GM12878 (cell line): ENCODE measurements at regions not wholly inside any gene's neighbourhood (a gene's known extent, or its start where the extent isn't known, plus 50 kb on each side); places are given as distances from the start of the nearest gene placed in this dataset.

ENCODE experiments used
- ATAC-seq: fragments of 200-7000 bp; cut with Tn5 transposase; 3 replicates; pipeline ENCODE4 v1.9.1; 2020; ENCODE audit warnings: mild to moderate bottlenecking, moderate library complexity
- BruUV-seq: library from RNA; stranded (reverse); fragments of 400-500 nt; replicated peaks from 2 replicates; lab custom pipeline; 2021; lab: Mats Ljungman, UMichigan
- CTCF ChIA-PET: fragments of 300-600 bp; sonication (Branson Sonifier 250); formaldehyde crosslinking; extraction: SDS; loops from one replicate; lab custom pipeline; 2021; ENCODE audit warnings: inconsistent platforms; lab: Yijun Ruan, JAX
- POLR2A ChIA-PET: fragments of 350-600 bp; formaldehyde crosslinking; extraction: SDS; loops from one replicate; lab custom pipeline; 2021; ENCODE audit warnings: inconsistent platforms; lab: Charles Lee
- RAD21 ChIA-PET: fragments of 300-600 bp; sonication (Branson Sonifier 250); formaldehyde crosslinking; loops from one replicate; lab custom pipeline; 2023; ENCODE audit warnings: antibody characterized with exemption; ENCODE audit not compliant: unreplicated experiment; lab: Charles Lee
- SMC1A ChIA-PET: fragments of 300-600 bp; sonication (Branson Sonifier 250); formaldehyde crosslinking; loops from one replicate; lab custom pipeline; 2023; ENCODE audit not compliant: unreplicated experiment, uncharacterized antibody; lab: Charles Lee
- DNase-seq: peaks from one replicate; pipeline ENCODE4 v3.0.0-alpha.2; 2011; ENCODE audit warnings: low read depth, low spot score
- FAIRE-seq: peaks from 3 replicates; lab custom pipeline; 2011; peaks lifted over from hg19 to GRCh38; lab: Jason Lieb, UNC
- H2AFZ ChIP-seq: 2 replicates; pipeline ENCODE4 v1.6.0; 2011; ENCODE audit warnings: low read depth, low read length, control low read depth; ENCODE audit not compliant: control insufficient read depth
- H3K27ac ChIP-seq: 2 replicates; pipeline ENCODE4 v1.5.1; 2011; ENCODE audit warnings: control low read depth; ENCODE audit not compliant: control insufficient read depth, insufficient read depth
- H3K27me3 ChIP-seq, 2 experiments: replicated peaks in 1 of 2; 2 replicates each; pipeline versions ENCODE4 v1.6.0 to v1.6.1; 2011; ENCODE audit warnings: low read length in 1 of 2; ENCODE audit not compliant: control insufficient read depth in 2 of 2, insufficient read depth in 2 of 2
- H3K36me3 ChIP-seq, 2 experiments: 2 replicates each; pipeline ENCODE4 v1.5.1; 2011; ENCODE audit warnings: low read length in 1 of 2; ENCODE audit not compliant: control insufficient read depth in 2 of 2, insufficient read depth in 2 of 2
- H3K4me1 ChIP-seq: 2 replicates; pipeline ENCODE4 v1.6.1; 2011; ENCODE audit warnings: mild to moderate bottlenecking, low read length, moderate library complexity, mixed read lengths; ENCODE audit not compliant: control insufficient read depth, insufficient read depth
- H3K4me2 ChIP-seq: 2 replicates; pipeline ENCODE4 v1.6.0; 2011; ENCODE audit warnings: control low read depth; ENCODE audit not compliant: control insufficient read depth, insufficient read depth
- H3K4me3 ChIP-seq: fragments of 200-600 bp; sonication (generic); 2 replicates; pipeline ENCODE4 v1.5.1; 2016
- H3K79me2 ChIP-seq: 2 replicates; pipeline ENCODE4 v1.6.0; 2011; ENCODE audit warnings: low read length; ENCODE audit not compliant: control insufficient read depth, insufficient read depth
- H3K9ac ChIP-seq: 2 replicates; pipeline ENCODE4 v1.8.0; 2011; ENCODE audit warnings: low read length, control low read depth, mixed read lengths; ENCODE audit not compliant: control insufficient read depth, insufficient read depth
- H3K9me3 ChIP-seq: replicated peaks from 3 replicates; pipeline ENCODE4 v1.5.1; 2011; ENCODE audit warnings: mild to moderate bottlenecking, low read length; ENCODE audit not compliant: control insufficient read depth, insufficient read depth
- H4K20me1 ChIP-seq: 2 replicates; pipeline ENCODE4 v1.6.0; 2011; ENCODE audit not compliant: control insufficient read depth, insufficient read depth
- BMI1 ChIP-seq: fragments of 450-650 bp; IDR thresholded peaks from 2 replicates; pipeline ENCODE4 v1.6.1; 2016; ENCODE audit warnings: mild to moderate bottlenecking, moderate library complexity, borderline replicate concordance
- CBX3 ChIP-seq: fragments of 200-600 bp; sonication (generic); IDR thresholded peaks from 2 replicates; pipeline ENCODE4 v1.6.1; 2016; ENCODE audit warnings: low read depth, borderline replicate concordance
- FOXM1 ChIP-seq: IDR thresholded peaks from 2 replicates; pipeline ENCODE4 v1.6.1; 2012; ENCODE audit warnings: low read depth, mild to moderate bottlenecking, inconsistent platforms, low read length, moderate library complexity
- GABPA ChIP-seq: IDR thresholded peaks from 2 replicates; pipeline ENCODE4 v1.6.1; 2014; ENCODE audit warnings: antibody characterized with exemption, low read depth, mild to moderate bottlenecking, inconsistent platforms
- IRF4 ChIP-seq: IDR thresholded peaks from 2 replicates; pipeline ENCODE4 v1.6.1; 2011; ENCODE audit warnings: low read depth, low read length
- NFYB ChIP-seq: IDR thresholded peaks from 2 replicates; pipeline ENCODE4 v1.6.1; 2011; ENCODE audit warnings: low read depth, mild to moderate bottlenecking, low read length, improper control_type of control experiment, moderate library complexity; ENCODE audit not compliant: insufficient read depth
- SMAD5 ChIP-seq: IDR thresholded peaks from 2 replicates; pipeline ENCODE4 v1.6.1; 2016; ENCODE audit warnings: antibody characterized with exemption, low read depth
- SREBF2 ChIP-seq: IDR thresholded peaks from 2 replicates; pipeline ENCODE4 v1.6.1; 2012; ENCODE audit warnings: mild to moderate bottlenecking, low read length
- ZNF622 ChIP-seq: fragments of 450-650 bp; IDR thresholded peaks from 2 replicates; pipeline ENCODE4 v1.6.1; 2017; ENCODE audit warnings: mild to moderate bottlenecking, inconsistent platforms
- WGBS: methylation state at CpG from one replicate; pipeline ENCODE4 v1.1.6; 2016; ENCODE audit warnings: low lambda C conversion rate; ENCODE audit not compliant: insufficient replicate concordance, insufficient coverage; ENCODE audit errors: missing lambda C conversion rate; 5-methylcytosine and 5-hydroxymethylcytosine counted together
- in situ Hi-C: fragments of 300-500 bp; cut with MboI; formaldehyde crosslinking; loops from 9 replicates; pipeline ENCODE4 v1.14.3; 2018; ENCODE audit warnings: mixed read lengths
- intact Hi-C: fragments of 100-400 bp; cut with micrococcal nuclease; formaldehyde crosslinking; loops from one replicate; pipeline ENCODE4 v1.14.2; 2022; ENCODE audit not compliant: unreplicated experiment

DNA sequence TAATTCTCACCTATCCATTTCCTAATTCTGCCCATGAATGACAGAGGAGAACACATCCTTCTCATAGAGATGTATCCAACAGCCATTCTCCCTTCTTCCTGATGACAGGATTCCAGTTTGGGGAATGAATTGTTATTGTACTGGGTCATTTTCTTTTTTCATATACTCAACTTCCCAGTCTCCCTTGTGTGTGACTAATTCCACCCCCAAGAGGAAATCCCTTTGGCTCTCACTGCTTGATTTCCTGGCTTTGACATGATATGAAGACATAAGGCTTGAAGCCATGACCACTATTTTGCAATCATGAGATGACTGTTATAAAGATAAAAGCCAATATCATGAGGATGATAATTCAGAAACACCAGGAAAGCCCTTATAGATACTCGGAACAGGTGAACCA, 384.7 kb upstream of the ACVR2A start:
- H3K36me3 ChIP-seq, result no peaks in the 10 kb centered on the region
- no peaks in the 10 kb centered on the region for H3K9me3 ChIP-seq
- intact Hi-C loops, result no loop called here
- no peak overlapping the region for H2AFZ ChIP-seq
- no peaks in the 10 kb centered on the region for H4K20me1 ChIP-seq
- FAIRE-seq, result no peak
- H3K27me3 ChIP-seq, result no peaks in the 10 kb centered on the region; a peak in 1 of 4 replicates
- TF ChIP-seq SMAD5 (no peak), CBX3 (no peak)
- TF ChIP-seq, all 136 proteins: peak for 0
- SMC1A ChIA-PET, result no interaction called here
- WGBS, result 28% methylated on average over 1 of the region's 1 CpG
- H3K4me2 ChIP-seq, result no peak overlapping the region
- RAD21 ChIA-PET, result no interaction called here
- in situ Hi-C loops, result no loop called here
- CTCF ChIA-PET, result no interaction called here
- POLR2A ChIA-PET, result no interaction called here
- H3K9ac ChIP-seq, result no peak overlapping the region
- DNase-seq (no peak), ATAC-seq (no peak)
- H3K4me3 ChIP-seq, result no peak overlapping the region
- H3K79me2 ChIP-seq, result no peaks in the 10 kb centered on the region
- H3K4me1 ChIP-seq, result no peaks in the 10 kb centered on the region
- BruUV-seq, result no TSS peak
- H3K27ac ChIP-seq, result no peak overlapping the region

DNA sequence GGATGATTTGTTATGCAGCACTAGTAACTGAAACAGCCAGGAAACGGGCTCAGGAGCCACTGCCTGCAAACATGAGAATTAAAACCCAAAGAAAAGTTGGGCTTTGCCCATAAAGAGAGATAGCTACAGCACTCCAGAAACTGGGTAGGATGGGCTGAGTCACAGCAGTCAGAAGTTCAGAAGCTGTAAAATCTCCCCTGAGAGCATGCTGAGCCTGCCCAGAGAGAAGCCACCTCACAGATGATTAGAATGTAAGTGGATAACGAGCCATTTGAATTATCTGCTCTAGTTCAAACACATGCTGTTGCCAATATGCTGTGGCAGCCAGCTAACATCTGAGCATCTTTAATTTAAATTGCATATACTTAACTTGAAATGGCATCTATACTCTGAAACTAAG, 388.1 kb upstream of the ACVR2A start:
- CTCF ChIA-PET, result interaction anchor here (1.2 kb wide), 1 partner anchor 7 kb away, joined by 3 read pairs; no protein-coding TSS in a partner anchor
- H3K4me1 ChIP-seq, result no peaks in the 10 kb centered on the region

More for the DNA sequence above, 388.1 kb upstream of the ACVR2A start:
- H3K4me3 ChIP-seq, result no peak overlapping the region
- no peak overlapping the region for H3K27ac ChIP-seq
- no peak overlapping the region for H2AFZ ChIP-seq
- no peak for DNase-seq
- no peaks in the 10 kb centered on the region for H3K36me3 ChIP-seq
- no peak for FAIRE-seq
- H3K27me3 ChIP-seq, result no peaks in the 10 kb centered on the region; a peak in 1 of 4 replicates
- no TSS peak for BruUV-seq
- H3K9me3 ChIP-seq, result no peaks in the 10 kb centered on the region
- WGBS, result 0% methylated on average over 2 of the region's 2 CpGs
- H3K79me2 ChIP-seq, result no peaks in the 10 kb centered on the region
- intact Hi-C loops, result no loop called here
- no peak overlapping the region for H3K9ac ChIP-seq
- ChIA-PET POLR2A (no interaction called here), SMC1A (interaction anchor here (0.9 to 1.0 kb wide), 2 partner anchors 10 to 14 kb away, joined by 3 read pairs; no protein-coding TSS in a partner anchor), RAD21 (interaction anchor here (1.0 kb wide), 1 partner anchor 454 kb away, joined by 3 read pairs; no protein-coding TSS in a partner anchor)
- no peak overlapping the region for H3K4me2 ChIP-seq
- no peak; the same call in 2 of the 3 replicates for ATAC-seq
- in situ Hi-C loops, result no loop called here
- TF ChIP-seq GABPA, result no peak
- TF ChIP-seq NFYB, result no peak
- no peak for TF ChIP-seq BMI1
- no peak for TF ChIP-seq ZNF622
- no peak for TF ChIP-seq SREBF2
- no peak for TF ChIP-seq IRF4
- TF ChIP-seq FOXM1, result no peak
- no peaks in the 10 kb centered on the region for H4K20me1 ChIP-seq
